A673 (cell line): ENCODE measurements at regions not wholly inside any gene's neighbourhood (a gene's known extent, or its start where the extent isn't known, plus 50 kb on each side); places are given as distances from the start of the nearest gene placed in this dataset.

Source experiments
- BruUV-seq: library from RNA; stranded (reverse); fragments of 400-500 nt; replicated peaks from 2 replicates; lab custom pipeline; 2021; lab: Mats Ljungman, UMichigan
- CTCF ChIA-PET: fragments of 300-600 bp; sonication (Branson Sonifier 250); formaldehyde crosslinking; loops from one replicate; lab custom pipeline; 2022; ENCODE audit warnings: antibody characterized with exemption; lab: Charles Lee
- POLR2A ChIA-PET: fragments of 300-600 bp; sonication (Branson Sonifier 250); formaldehyde crosslinking; loops from one replicate; lab custom pipeline; 2022; ENCODE audit warnings: antibody characterized with exemption; ENCODE audit not compliant: low non-redundant PET; lab: Charles Lee
- DNase-seq: peaks from one replicate; pipeline ENCODE4 v3.0.0-alpha.2; 2015; ENCODE audit warnings: low spot score
- H3K27ac ChIP-seq: fragments of 200-600 bp; sonication (generic); 2 replicates; pipeline ENCODE4 v1.5.1; 2016; ENCODE audit warnings: mixed run types, low read depth, mild to moderate bottlenecking, mixed read lengths, antibody characterized with exemption, low read length; ENCODE audit not compliant: poor library complexity, severe bottlenecking
- H3K27me3 ChIP-seq: fragments of 200-600 bp; sonication (generic); replicated peaks from 2 replicates; pipeline ENCODE4 v1.6.1; 2017; ENCODE audit warnings: mixed run types, low read depth, mild to moderate bottlenecking, mixed read lengths, antibody characterized with exemption, low read length; ENCODE audit not compliant: insufficient read depth, poor library complexity
- H3K36me3 ChIP-seq: fragments of 200-600 bp; sonication (generic); 2 replicates; pipeline ENCODE4 v1.6.1; 2016; ENCODE audit warnings: mixed run types, mild to moderate bottlenecking, mixed read lengths, antibody characterized with exemption, low read length; ENCODE audit not compliant: insufficient read depth, poor library complexity, severe bottlenecking
- H3K4me1 ChIP-seq: fragments of 200-600 bp; sonication (generic); 2 replicates; pipeline ENCODE4 v1.6.1; 2017; ENCODE audit warnings: mixed run types, mild to moderate bottlenecking, mixed read lengths, antibody characterized with exemption, low read length; ENCODE audit not compliant: insufficient read depth, poor library complexity, severe bottlenecking
- H3K4me3 ChIP-seq: fragments of 200-600 bp; sonication (generic); 2 replicates; pipeline ENCODE4 v1.5.1; 2016; ENCODE audit warnings: low read depth, mixed run types, mild to moderate bottlenecking, mixed read lengths, low read length; ENCODE audit not compliant: poor library complexity, severe bottlenecking
- H3K9me3 ChIP-seq: fragments of 200-600 bp; sonication (generic); 2 replicates; pipeline ENCODE4 v1.6.1; 2016; ENCODE audit warnings: mixed run types, low read depth, mild to moderate bottlenecking, mixed read lengths, antibody characterized with exemption, low read length; ENCODE audit not compliant: poor library complexity, severe bottlenecking
- EZH2 ChIP-seq: fragments of 200-600 bp; sonication (generic); IDR thresholded peaks from 2 replicates; pipeline ENCODE4 v1.6.1; 2017; ENCODE audit warnings: borderline replicate concordance, low read depth, mild to moderate bottlenecking, mixed read lengths, antibody characterized with exemption, low read length; ENCODE audit not compliant: poor library complexity, severe bottlenecking
- intact Hi-C: fragments of 100-400 bp; cut with micrococcal nuclease; formaldehyde crosslinking; loops from one replicate; pipeline ENCODE4 v1.10.0; 2022; ENCODE audit not compliant: unreplicated experiment
- TF ChIP-seq, protein P1 (sequence below): fragments of 300-800, 200-600 bp; sonication (generic); conservative IDR thresholded peaks from 2 replicates; pipeline ENCODE4 v1.5.1; 2017; ENCODE audit warnings: low read depth, mild to moderate bottlenecking, antibody characterized with exemption, low read length, moderate library complexity, mixed read lengths

DNA sequence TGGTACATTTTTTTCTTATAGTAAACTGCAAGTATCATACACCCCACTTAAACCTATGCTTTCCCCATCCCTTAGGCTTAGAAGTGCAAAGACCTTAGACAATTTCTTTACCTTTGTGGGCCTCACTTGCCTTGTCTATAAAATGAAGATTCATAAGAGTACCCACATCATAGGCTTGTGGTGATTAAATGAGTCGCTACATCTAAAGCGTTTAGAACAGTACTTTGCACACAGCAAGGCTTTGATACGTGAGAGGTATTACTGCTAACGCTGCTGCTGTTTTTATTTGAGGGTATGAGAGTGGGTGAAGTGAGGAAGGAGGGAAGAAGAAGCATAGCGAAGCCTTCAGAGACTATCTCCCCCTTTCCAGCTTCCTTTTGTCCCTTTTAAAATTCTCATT lies 87.8 kb upstream of the RPS6KA3 start:
- POLR2A ChIA-PET, result no interaction called here
- intact Hi-C loops, result no loop called here

DNA sequence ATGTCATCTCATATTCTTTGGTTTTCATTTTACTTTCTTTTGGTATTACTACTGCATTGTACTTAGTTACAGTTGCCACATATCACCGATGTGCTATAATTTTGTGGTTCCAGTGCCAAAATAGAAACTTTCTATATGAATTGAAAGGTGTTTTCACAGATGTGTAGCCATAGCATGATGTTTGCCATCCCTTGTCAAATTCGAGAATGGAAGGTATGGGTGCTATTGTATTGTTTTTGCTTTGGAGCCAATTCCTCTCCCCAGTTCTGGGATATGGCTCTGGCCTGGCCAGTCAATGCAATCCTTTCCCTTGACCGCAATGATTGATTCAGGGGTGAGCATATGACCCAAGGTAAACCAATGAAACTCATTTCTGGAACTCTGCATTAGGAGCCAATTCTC lies 86.2 kb upstream of the RPS6KA3 start:
- Histone ChIP-seq H3K9me3 (no peaks in the 10 kb centered on the region), H3K4me3 (no peak overlapping the region), H3K27me3 (peaks cover under 1% of the 10 kb centered on the region), H3K4me1 (no peaks in the 10 kb centered on the region), H3K36me3 (no peaks in the 10 kb centered on the region), H3K27ac (no peak overlapping the region)
- intact Hi-C loops, result no loop called here
- BruUV-seq, result no TSS peak
- POLR2A ChIA-PET, result no interaction called here
- CTCF ChIA-PET, result no interaction called here
- TF ChIP-seq, protein P1, sequence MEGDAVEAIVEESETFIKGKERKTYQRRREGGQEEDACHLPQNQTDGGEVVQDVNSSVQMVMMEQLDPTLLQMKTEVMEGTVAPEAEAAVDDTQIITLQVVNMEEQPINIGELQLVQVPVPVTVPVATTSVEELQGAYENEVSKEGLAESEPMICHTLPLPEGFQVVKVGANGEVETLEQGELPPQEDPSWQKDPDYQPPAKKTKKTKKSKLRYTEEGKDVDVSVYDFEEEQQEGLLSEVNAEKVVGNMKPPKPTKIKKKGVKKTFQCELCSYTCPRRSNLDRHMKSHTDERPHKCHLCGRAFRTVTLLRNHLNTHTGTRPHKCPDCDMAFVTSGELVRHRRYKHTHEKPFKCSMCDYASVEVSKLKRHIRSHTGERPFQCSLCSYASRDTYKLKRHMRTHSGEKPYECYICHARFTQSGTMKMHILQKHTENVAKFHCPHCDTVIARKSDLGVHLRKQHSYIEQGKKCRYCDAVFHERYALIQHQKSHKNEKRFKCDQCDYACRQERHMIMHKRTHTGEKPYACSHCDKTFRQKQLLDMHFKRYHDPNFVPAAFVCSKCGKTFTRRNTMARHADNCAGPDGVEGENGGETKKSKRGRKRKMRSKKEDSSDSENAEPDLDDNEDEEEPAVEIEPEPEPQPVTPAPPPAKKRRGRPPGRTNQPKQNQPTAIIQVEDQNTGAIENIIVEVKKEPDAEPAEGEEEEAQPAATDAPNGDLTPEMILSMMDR, result no peak
- no peak for TF ChIP-seq EZH2
- DNase-seq, result no peak

More for the DNA sequence above, 87.8 kb upstream of the RPS6KA3 start:
- Histone ChIP-seq H3K4me1 (no peaks in the 10 kb centered on the region), H3K27ac (no peak overlapping the region), H3K27me3 (no peaks in the 10 kb centered on the region), H3K9me3 (no peaks in the 10 kb centered on the region), H3K36me3 (no peaks in the 10 kb centered on the region), H3K4me3 (no peak overlapping the region)
- CTCF ChIA-PET, result no interaction called here
- TF ChIP-seq, protein P1, result no peak
- TF ChIP-seq EZH2, result no peak
- DNase-seq, result no peak
- no TSS peak for BruUV-seq

DNA sequence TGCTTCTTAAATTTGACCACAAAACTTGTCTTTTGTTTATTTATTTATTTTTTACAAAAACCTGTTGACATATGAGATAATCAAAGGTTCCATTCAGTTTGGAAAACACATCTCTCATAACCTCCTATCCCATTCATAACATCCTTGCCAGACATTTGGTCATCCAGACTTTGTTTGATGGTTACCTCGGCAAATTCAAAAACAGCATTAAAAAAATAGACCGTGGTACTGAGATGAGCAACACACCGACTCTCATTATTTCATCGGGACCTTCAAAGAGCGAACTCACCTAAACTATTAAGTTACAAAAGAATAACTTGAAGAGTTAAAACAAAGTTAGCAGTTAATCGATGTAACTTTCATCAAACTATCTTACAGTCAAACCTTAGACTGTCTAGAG lies 85.8 kb upstream of the RPS6KA3 start:
- Histone ChIP-seq H3K27ac (no peak overlapping the region), H3K9me3 (no peaks in the 10 kb centered on the region), H3K4me1 (no peaks in the 10 kb centered on the region), H3K36me3 (no peaks in the 10 kb centered on the region), H3K27me3 (peaks cover 5% of the 10 kb centered on the region), H3K4me3 (no peak overlapping the region)
- TF ChIP-seq, protein P1, result no peak
- TF ChIP-seq EZH2, result no peak
- ChIA-PET CTCF (no interaction called here), POLR2A (no interaction called here)
- no peak for DNase-seq
- no TSS peak for BruUV-seq
- intact Hi-C loops, result no loop called here
